HEK293 (cell line): ENCODE measurements at regions not wholly inside any gene's neighbourhood (a gene's known extent, or its start where the extent isn't known, plus 50 kb on each side); places are given as distances from the start of the nearest gene placed in this dataset.

Source experiments
- CTCF ChIA-PET: fragments of 350-600 bp; formaldehyde crosslinking; extraction: SDS; loops from one replicate; lab custom pipeline; 2021; ENCODE audit warnings: antibody characterized with exemption; lab: Yijun Ruan, JAX
- POLR2A ChIA-PET: fragments of 300-600 bp; formaldehyde crosslinking; extraction: SDS; loops from one replicate; lab custom pipeline; 2020; ENCODE audit warnings: antibody characterized with exemption, inconsistent platforms; lab: Yijun Ruan, JAX
- H3K27ac ChIP-seq: fragments of 200-500 bp; sonication (Bioruptor generic); 2 replicates; pipeline ENCODE4 v1.5.1; 2014; ENCODE audit warnings: low read depth, low read length, control low read depth, inconsistent platforms; ENCODE audit errors: extremely low read depth
- H3K36me3 ChIP-seq, 2 experiments: fragments of 200-500 bp in 1 of 2; sonication (Bioruptor generic) in 1 of 2; 1 replicate in 1 of 2; 2 replicates in 1 of 2; pipeline ENCODE4 v1.5.1; 2014 to 2017; ENCODE audit warnings: inconsistent platforms in 2 of 2, low read length in 2 of 2; ENCODE audit not compliant: control insufficient read depth in 2 of 2, insufficient read depth in 1 of 2
- H3K4me1 ChIP-seq: fragments of 200-500 bp; sonication (Bioruptor generic); 2 replicates; pipeline ENCODE4 v1.5.1; 2014; ENCODE audit warnings: mild to moderate bottlenecking, low read length, inconsistent platforms; ENCODE audit not compliant: control insufficient read depth, insufficient read depth
- H3K4me3 ChIP-seq: 2 replicates; pipeline ENCODE4 v1.5.1; 2011; ENCODE audit warnings: low read depth, mild to moderate bottlenecking, control low read depth, low read length, moderate library complexity
- H3K9me3 ChIP-seq: fragments of 200-500 bp; sonication (Bioruptor generic); 2 replicates; pipeline ENCODE4 v1.5.1; 2014; ENCODE audit warnings: low read depth, low read length, inconsistent platforms; ENCODE audit not compliant: control insufficient read depth, insufficient read depth
- IKZF3 ChIP-seq: fragments of 450-650 bp; IDR thresholded peaks from 2 replicates; pipeline ENCODE4 v1.5.0; 2018; ENCODE audit warnings: missing biosample characterization, mild to moderate bottlenecking, missing genetic modification characterization, moderate library complexity
- KLF1 ChIP-seq: fragments of 450-650 bp; formaldehyde crosslinking; IDR thresholded peaks from 2 replicates; pipeline ENCODE4 v1.5.1; 2016; ENCODE audit warnings: missing biosample characterization, missing genetic modification characterization
- MEIS1 ChIP-seq: sonication (generic); formaldehyde crosslinking; IDR thresholded peaks from 2 replicates; pipeline ENCODE4 v1.8.1; 2022; ENCODE audit warnings: missing genetic modification reagents, mild to moderate bottlenecking, borderline replicate concordance
- SP7 ChIP-seq: fragments of 450-650 bp; formaldehyde crosslinking; IDR thresholded peaks from 2 replicates; pipeline ENCODE4 v1.5.1; 2016; ENCODE audit warnings: missing biosample characterization, missing genetic modification characterization
- ZEB2 ChIP-seq: fragments of 450-650 bp; formaldehyde crosslinking; IDR thresholded peaks from 2 replicates; pipeline ENCODE4 v1.5.1; 2016; ENCODE audit warnings: missing biosample characterization, missing genetic modification characterization
- ZNF112 ChIP-seq: fragments of 450-650 bp; formaldehyde crosslinking; IDR thresholded peaks from 2 replicates; pipeline ENCODE4 v1.5.0; 2017; ENCODE audit warnings: missing biosample characterization, missing genetic modification characterization
- ZNF350 ChIP-seq: fragments of 450-650 bp; formaldehyde crosslinking; IDR thresholded peaks from 2 replicates; pipeline ENCODE4 v1.5.0; 2017; ENCODE audit warnings: missing biosample characterization, mild to moderate bottlenecking, missing genetic modification characterization
- ZNF394 ChIP-seq: fragments of 450-650 bp; formaldehyde crosslinking; IDR thresholded peaks from 2 replicates; pipeline ENCODE4 v1.5.1; 2016; ENCODE audit warnings: missing biosample characterization, missing genetic modification characterization, mild to moderate bottlenecking, moderate library complexity, borderline replicate concordance
- ZNF423 ChIP-seq: fragments of 450-650 bp; formaldehyde crosslinking; IDR thresholded peaks from 2 replicates; pipeline ENCODE4 v1.5.1; 2016; ENCODE audit warnings: missing biosample characterization, missing genetic modification characterization
- ZNF510 ChIP-seq: fragments of 450-650 bp; formaldehyde crosslinking; IDR thresholded peaks from 2 replicates; pipeline ENCODE4 v1.5.1; 2018; ENCODE audit warnings: mild to moderate bottlenecking, missing genetic modification characterization, missing biosample characterization; ENCODE audit not compliant: insufficient replicate concordance
- ZNF610 ChIP-seq: fragments of 450-650 bp; formaldehyde crosslinking; IDR thresholded peaks from 2 replicates; pipeline ENCODE4 v1.5.1; 2016; ENCODE audit warnings: missing biosample characterization, missing genetic modification characterization, borderline replicate concordance
- ZNF670 ChIP-seq: fragments of 450-650 bp; formaldehyde crosslinking; IDR thresholded peaks from 2 replicates; pipeline ENCODE4 v1.5.1; 2016; ENCODE audit warnings: missing biosample characterization, missing genetic modification characterization, low read depth
- ZNF837 ChIP-seq: fragments of 450-650 bp; formaldehyde crosslinking; IDR thresholded peaks from 2 replicates; pipeline ENCODE4 v1.5.1; 2016; ENCODE audit warnings: missing biosample characterization, missing genetic modification characterization
- TF ChIP-seq, protein P1 (sequence below): fragments of 450-650 bp; formaldehyde crosslinking; IDR thresholded peaks from 2 replicates; pipeline ENCODE4 v1.5.1; 2016; ENCODE audit warnings: missing biosample characterization, missing genetic modification characterization, borderline replicate concordance
- TF ChIP-seq, protein P2 (sequence below): fragments of 450-650 bp; formaldehyde crosslinking; IDR thresholded peaks from 2 replicates; pipeline ENCODE4 v1.5.1; 2016; ENCODE audit warnings: missing biosample characterization, missing genetic modification characterization, low read depth
- TF ChIP-seq, protein P3 (sequence below): fragments of 450-650 bp; formaldehyde crosslinking; IDR thresholded peaks from 2 replicates; pipeline ENCODE4 v1.5.1; 2017; ENCODE audit warnings: missing biosample characterization, missing genetic modification characterization
- TF ChIP-seq, protein P4 (sequence below): fragments of 450-650 bp; formaldehyde crosslinking; IDR thresholded peaks from 2 replicates; pipeline ENCODE4 v1.5.0; 2017; ENCODE audit warnings: missing biosample characterization, missing genetic modification characterization, borderline replicate concordance

DNA sequence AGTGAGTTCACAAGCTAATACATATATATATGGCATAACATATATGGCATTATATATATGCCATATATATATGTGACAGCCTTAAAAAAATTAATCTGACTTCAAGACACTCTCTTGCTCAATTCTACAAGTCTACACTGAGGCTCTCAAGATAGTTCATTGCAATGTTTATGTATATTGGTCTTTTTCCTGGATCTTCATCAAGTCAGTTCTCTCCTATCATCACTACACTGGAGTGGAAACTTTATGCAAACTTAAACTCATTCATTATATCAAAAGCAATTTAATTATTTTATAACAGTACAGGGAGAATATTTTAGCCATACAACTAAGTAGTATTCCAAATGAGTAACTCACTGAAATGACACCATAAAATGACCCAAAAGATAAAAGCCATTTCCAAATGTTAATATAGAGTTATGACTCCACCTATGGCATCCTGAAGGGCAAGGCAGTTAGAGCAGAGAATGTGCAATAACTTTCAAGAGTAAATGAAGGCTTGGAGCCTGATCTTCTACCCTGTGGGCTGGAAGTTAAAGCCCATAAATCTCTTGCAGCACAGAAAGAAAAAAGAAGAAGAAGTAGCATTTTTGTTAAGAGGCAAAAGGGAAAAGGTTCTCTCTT is 176.3 kb upstream of the SLIT2 start:
- Histone ChIP-seq H3K9me3 (no peaks in the 10 kb centered on the region), H3K36me3 (no peaks in the 10 kb centered on the region), H3K4me1 (peaks cover 3% of the 10 kb centered on the region; the same call in 1 of the 2 replicates), H3K27ac (no peak overlapping the region), H3K4me3 (no peak overlapping the region)
- CTCF ChIA-PET: interaction anchor here (0.7 kb wide), 1 partner anchor 184 kb away, joined by 3 read pairs; no protein-coding TSS in a partner anchor
- POLR2A ChIA-PET: no interaction called here
- no peak for TF ChIP-seq ZNF112 (tag by site-specific recombination)
- TF ChIP-seq ZNF350: no peak
- TF ChIP-seq ZNF510 (tag by site-specific recombination): no peak
- TF ChIP-seq ZNF837: no peak
- TF ChIP-seq ZNF394 (tag by site-specific recombination): no peak
- TF ChIP-seq ZNF670 (tag by site-specific recombination): no peak

DNA sequence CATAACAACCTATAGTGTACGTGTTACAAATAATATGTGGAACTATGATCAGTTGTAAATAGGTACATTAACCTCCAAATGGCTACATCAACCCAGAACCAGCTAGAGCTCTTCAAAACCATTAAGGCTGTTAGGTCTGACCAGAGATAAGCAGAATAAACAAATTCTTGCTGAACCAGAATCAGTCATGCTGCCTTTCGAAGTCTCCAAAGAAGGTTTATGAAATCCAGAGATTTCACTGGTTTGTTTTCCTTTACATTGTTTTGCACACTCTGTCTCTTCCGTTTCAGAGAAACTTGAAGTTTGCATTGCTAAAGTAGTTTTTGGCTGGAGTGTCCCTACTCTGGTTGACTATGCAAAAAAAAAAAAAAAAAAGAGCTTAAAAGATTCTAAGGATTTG is 177.3 kb upstream of the SLIT2 start:
- no peak overlapping the region for H3K27ac ChIP-seq
- H3K9me3 ChIP-seq: no peaks in the 10 kb centered on the region
- peaks cover 3% of the 10 kb centered on the region; the same call in 1 of the 2 replicates for H3K4me1 ChIP-seq
- H3K36me3 ChIP-seq: no peaks in the 10 kb centered on the region
- POLR2A ChIA-PET: no interaction called here
- CTCF ChIA-PET: interaction anchor here (0.5 kb wide), 1 partner anchor 16 kb away, joined by 3 read pairs; no protein-coding TSS in a partner anchor
- TF ChIP-seq ZNF610 (no peak), SP7 (tag by site-specific recombination) (no peak), ZNF423 (tag by site-specific recombination) (no peak), IKZF3 (tag by site-specific recombination) (no peak), ZEB2 (tag by site-specific recombination) (no peak), KLF1 (tag by site-specific recombination) (no peak), MEIS1 (no peak)
- TF ChIP-seq, protein P1, sequence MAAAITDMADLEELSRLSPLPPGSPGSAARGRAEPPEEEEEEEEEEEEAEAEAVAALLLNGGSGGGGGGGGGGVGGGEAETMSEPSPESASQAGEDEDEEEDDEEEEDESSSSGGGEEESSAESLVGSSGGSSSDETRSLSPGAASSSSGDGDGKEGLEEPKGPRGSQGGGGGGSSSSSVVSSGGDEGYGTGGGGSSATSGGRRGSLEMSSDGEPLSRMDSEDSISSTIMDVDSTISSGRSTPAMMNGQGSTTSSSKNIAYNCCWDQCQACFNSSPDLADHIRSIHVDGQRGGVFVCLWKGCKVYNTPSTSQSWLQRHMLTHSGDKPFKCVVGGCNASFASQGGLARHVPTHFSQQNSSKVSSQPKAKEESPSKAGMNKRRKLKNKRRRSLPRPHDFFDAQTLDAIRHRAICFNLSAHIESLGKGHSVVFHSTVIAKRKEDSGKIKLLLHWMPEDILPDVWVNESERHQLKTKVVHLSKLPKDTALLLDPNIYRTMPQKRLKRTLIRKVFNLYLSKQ (tag by site-specific recombination): no peak
- TF ChIP-seq, protein P2, sequence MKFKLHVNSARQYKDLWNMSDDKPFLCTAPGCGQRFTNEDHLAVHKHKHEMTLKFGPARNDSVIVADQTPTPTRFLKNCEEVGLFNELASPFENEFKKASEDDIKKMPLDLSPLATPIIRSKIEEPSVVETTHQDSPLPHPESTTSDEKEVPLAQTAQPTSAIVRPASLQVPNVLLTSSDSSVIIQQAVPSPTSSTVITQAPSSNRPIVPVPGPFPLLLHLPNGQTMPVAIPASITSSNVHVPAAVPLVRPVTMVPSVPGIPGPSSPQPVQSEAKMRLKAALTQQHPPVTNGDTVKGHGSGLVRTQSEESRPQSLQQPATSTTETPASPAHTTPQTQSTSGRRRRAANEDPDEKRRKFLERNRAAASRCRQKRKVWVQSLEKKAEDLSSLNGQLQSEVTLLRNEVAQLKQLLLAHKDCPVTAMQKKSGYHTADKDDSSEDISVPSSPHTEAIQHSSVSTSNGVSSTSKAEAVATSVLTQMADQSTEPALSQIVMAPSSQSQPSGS (tag by site-specific recombination): no peak
- TF ChIP-seq, protein P3, sequence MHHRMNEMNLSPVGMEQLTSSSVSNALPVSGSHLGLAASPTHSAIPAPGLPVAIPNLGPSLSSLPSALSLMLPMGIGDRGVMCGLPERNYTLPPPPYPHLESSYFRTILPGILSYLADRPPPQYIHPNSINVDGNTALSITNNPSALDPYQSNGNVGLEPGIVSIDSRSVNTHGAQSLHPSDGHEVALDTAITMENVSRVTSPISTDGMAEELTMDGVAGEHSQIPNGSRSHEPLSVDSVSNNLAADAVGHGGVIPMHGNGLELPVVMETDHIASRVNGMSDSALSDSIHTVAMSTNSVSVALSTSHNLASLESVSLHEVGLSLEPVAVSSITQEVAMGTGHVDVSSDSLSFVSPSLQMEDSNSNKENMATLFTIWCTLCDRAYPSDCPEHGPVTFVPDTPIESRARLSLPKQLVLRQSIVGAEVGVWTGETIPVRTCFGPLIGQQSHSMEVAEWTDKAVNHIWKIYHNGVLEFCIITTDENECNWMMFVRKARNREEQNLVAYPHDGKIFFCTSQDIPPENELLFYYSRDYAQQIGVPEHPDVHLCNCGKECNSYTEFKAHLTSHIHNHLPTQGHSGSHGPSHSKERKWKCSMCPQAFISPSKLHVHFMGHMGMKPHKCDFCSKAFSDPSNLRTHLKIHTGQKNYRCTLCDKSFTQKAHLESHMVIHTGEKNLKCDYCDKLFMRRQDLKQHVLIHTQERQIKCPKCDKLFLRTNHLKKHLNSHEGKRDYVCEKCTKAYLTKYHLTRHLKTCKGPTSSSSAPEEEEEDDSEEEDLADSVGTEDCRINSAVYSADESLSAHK: no peak
- TF ChIP-seq, protein P4, sequence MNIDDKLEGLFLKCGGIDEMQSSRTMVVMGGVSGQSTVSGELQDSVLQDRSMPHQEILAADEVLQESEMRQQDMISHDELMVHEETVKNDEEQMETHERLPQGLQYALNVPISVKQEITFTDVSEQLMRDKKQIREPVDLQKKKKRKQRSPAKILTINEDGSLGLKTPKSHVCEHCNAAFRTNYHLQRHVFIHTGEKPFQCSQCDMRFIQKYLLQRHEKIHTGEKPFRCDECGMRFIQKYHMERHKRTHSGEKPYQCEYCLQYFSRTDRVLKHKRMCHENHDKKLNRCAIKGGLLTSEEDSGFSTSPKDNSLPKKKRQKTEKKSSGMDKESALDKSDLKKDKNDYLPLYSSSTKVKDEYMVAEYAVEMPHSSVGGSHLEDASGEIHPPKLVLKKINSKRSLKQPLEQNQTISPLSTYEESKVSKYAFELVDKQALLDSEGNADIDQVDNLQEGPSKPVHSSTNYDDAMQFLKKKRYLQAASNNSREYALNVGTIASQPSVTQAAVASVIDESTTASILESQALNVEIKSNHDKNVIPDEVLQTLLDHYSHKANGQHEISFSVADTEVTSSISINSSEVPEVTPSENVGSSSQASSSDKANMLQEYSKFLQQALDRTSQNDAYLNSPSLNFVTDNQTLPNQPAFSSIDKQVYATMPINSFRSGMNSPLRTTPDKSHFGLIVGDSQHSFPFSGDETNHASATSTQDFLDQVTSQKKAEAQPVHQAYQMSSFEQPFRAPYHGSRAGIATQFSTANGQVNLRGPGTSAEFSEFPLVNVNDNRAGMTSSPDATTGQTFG: no peak
- H3K4me3 ChIP-seq: no peak overlapping the region
